HL-60/S4 treated with retinoic acid at 250 ng/mL for 4 days and 3 days (cell line): ENCODE measurements at regions not wholly inside any gene's neighbourhood (a gene's known extent, or its start where the extent isn't known, plus 50 kb on each side); places are given as distances from the start of the nearest gene placed in this dataset.
"Not testable (repeated sequence)": the region's sequence is repeated elsewhere in the genome, so short reads cannot be mapped to it uniquely, and the experiment has no call there.

ENCODE experiments used
- in situ Hi-C: fragments of 300-500 bp; cut with MboI; formaldehyde crosslinking; loops from 2 replicates; pipeline ENCODE4 v1.7.0; 2022; ENCODE audit warnings: low sequenced_read_pairs

DNA sequence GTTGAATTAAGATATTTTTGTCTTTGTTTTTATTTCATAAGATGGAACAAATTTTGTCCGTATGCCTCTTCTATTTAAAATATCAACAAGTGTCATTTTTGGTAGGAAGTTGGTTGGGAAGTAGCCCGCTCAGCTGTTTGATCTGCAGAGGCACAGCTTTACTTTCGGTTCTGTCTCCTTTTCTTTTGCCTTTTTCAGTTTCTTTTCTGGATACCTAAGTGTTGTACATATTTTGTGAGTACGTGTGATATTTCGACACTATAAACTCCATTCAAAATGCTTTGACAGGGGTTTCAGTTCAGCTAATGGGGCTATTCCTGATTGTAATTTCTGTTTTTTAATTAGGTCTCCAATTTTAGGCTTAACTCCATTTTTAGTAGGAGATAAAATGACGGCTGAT lies 1785.0 kb upstream of the LRRTM1 start:
- in situ Hi-C loops: no loop called here

- in situ Hi-C loops: no loop called here
These were observed 1780.3 kb upstream of the LRRTM1 start for GRCh38 chr2:82084679-82085392.

GRCh38 chr2:82075875-82076274 lies 1771.3 kb upstream of the LRRTM1 start:
- in situ Hi-C loops: no loop called here

GRCh38 chr2:82062463-82062862 lies 1757.9 kb upstream of the LRRTM1 start:
- in situ Hi-C loops: no loop called here

- in situ Hi-C loops: no loop called here
These were observed 1751.3 kb upstream of the LRRTM1 start for GRCh38 chr2:82055846-82056245.

DNA sequence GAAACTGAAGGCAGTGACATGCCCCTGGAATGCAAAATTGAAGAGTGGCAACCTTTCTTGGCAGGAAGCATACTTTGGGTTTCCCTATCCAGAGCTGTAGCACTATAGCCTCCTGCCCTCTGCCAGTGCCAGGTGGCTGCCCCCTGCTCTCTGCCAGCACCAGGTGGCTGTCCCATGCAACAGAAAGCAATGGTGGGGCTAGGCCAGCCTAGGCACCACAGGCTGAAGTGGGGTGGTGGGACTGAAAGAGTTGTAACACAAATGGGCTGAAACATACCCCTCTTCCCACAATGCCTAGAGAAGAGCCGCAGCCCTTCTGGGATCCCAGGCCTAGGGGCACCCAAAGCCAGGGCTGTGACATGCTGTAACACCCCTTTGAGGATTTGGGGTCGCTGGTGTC lies 1739.3 kb upstream of the LRRTM1 start:
- in situ Hi-C loops: no loop called here

- in situ Hi-C loops: no loop called here
These were observed 1723.5 kb upstream of the LRRTM1 start for GRCh38 chr2:82027921-82028615.

- in situ Hi-C loops: no loop called here
These were observed 1719.2 kb upstream of the LRRTM1 start for GRCh38 chr2:82023710-82024109.

GRCh38 chr2:82013641-82014040 lies 1709.1 kb upstream of the LRRTM1 start:
- in situ Hi-C loops: no loop called here

DNA sequence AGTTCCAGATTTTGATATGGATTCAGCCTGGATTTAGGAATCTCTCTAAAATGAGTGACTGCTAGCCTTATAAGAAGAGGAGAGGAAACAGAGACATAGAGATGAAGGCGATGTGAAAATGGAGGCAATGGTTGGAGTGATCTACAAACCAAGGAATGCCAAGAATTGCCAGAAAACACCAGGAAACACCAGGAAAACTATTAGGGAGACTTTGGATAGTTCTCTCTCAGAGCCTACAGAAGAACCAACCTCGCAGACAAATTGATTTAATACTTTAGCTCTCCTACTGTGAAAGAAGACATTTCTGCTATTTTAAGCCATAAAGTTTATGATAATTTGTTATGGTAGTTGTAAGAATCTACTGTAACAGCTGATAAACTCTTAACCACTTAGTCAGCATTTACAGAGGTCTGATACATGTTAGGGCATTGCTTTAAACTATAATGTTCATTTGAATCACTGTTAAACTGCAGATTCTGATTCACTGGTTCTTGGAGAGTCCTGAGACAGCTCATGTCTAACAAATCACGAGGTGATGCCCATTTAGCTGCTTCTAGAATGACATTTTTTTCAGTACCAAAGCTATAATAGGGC lies 1702.6 kb upstream of the LRRTM1 start:
- in situ Hi-C loops: no loop called here

- in situ Hi-C loops: not testable (repeated sequence)
These were observed 1701.3 kb upstream of the LRRTM1 start for GRCh38 chr2:82005889-82006288.

DNA sequence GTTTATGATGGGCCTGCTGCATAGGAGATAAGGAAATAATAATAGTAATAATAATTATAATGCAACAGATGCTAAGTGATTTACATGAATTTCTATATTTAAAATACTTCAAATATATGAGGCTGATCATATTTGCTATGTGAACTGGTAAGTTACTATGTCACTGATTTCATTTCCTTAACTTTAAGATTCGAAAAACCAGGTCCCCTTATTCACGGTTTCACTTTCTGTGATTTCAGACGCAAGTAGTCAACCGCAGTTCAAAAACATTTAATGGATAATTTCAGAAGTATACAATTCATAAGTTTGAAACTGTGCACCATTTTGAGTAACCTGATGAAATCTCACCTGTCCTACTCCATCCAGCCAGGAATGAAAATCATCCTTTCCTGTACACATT lies 1697.1 kb upstream of the LRRTM1 start:
- in situ Hi-C loops: no loop called here

DNA sequence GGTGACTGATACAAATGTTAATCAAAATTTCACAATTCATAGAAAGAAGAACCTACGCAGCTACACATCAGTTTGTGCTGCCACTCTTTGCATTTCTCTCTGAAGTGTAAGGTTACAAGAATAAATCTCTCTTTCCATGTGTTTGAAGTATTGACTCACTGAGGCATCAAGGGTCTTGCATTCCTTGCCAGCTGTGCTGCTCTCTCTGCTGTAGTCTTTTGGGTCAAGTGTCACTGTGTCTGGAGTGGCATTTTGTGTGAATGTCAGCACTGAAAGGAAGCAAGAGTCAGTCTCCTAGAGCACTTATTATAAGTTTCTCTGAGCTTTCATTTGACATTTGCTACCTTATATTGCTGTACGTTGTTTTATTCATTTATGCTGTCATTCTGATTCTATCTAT lies 1696.1 kb upstream of the LRRTM1 start:
- in situ Hi-C loops: no loop called here

DNA sequence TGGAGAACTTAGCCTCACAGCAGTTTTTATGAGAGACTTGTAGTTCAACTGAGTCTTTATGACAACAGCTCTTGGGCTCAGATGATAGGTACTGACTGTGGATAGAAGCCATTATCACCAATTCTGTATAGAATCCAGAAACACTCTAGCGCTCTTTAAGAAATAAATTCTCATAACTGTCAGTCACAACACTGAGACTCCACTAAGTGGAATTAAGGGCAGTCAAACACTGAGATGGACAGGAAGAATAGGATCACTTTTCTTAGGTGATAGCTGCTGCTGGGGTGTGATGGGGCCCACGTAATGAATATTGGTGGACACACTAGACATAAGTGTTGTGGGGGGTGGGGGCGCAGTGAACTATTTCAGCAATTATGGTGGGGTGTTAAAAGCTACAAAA lies 1691.8 kb upstream of the LRRTM1 start:
- in situ Hi-C loops: no loop called here

DNA sequence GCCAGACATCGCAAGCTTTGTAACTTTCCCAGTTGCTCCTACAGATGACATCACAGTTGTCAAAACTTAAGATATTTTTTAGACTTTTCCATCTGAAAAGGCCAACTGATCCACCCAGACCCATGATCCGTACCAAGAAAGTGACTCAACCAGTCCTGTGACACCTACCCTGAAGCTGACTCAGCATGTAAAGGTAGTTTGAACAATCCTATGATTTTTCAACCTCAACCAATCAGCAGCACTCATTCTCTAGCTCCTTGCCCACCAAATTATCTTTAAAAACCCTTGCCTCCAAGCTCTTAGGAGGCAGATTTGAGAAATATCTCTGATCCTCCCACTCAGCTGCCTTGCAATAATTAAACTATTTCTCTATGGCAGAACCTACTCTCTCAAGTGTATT lies 1686.7 kb upstream of the LRRTM1 start:
- in situ Hi-C loops: no loop called here

DNA sequence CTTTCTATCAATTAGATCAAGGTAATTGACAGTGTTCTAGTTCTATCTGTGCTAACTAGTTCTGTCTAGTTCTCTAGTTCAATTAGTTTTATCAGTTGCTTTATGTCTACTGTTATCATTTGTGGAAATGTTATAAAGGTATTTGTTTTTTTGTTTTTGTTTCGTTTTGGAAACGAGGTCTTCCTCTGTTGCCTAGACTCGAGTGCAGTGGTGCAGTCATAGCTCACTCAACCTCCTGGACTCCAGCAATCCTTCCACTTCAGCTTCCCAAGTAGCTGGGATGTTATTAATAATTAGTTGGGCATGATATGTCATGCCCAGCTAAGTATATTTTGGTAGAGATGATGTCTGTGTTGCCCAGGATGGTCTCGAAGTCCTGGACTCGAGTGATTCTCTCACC lies 1682.8 kb upstream of the LRRTM1 start:
- in situ Hi-C loops: no loop called here

DNA sequence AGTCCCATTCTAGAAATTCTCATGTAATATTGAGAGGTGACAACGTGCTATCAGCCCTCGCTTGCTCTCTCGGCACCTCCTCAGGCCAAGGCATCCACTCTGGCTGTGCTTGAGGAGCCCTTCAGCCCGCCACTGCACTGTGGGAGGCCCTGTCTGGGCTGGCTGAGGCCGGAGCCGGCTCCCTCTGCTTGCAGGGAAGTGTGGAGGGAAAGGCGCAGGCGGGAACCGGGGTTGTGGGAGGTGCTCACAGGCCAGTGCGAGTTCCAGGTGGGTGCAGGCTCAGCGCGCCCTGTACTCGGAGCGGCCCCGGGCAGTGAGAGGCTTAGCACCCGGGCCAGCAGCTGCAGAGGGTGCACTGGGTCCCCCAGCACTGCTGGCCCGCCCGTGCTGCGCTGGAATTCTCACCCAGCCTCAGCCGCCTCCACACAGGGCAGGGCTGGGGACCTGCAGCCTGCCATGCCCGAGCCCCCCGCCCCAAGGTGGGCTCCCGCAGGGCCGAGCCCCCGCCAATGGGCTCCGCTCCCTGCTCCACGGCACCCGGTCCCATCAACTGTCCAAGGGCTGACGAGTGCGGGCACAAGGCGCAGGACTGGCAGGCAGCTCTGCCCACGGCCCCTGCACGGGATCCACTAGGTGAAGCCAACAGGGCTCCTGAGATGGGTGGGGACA lies 1680.6 kb upstream of the LRRTM1 start:
- in situ Hi-C loops: no loop called here

- in situ Hi-C loops: no loop called here
These were observed 1677.0 kb upstream of the LRRTM1 start for GRCh38 chr2:81981585-81981984.

DNA sequence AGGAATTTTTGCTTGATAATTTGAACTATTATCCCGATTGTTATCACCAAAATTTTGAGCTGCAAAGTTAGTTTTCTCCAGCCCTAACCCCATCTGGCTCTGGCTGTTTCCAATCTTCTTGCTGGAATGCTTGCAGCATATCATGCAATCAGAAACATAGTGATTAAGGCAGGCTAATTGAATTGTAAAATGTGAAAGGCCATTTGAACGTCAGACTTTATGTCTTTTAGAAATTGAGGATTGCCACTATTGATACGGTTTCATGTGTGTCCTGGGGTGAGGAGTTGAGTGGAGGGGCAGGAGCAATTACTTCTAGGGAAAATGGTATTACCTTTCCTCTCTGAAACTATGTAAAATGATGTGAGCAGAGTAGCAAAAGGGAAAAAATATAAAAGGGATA lies 1674.5 kb upstream of the LRRTM1 start:
- in situ Hi-C loops: no loop called here

- in situ Hi-C loops: no loop called here
These were observed 1672.4 kb upstream of the LRRTM1 start for GRCh38 chr2:81976998-81977397.

- in situ Hi-C loops: no loop called here
These were observed 1669.7 kb upstream of the LRRTM1 start for GRCh38 chr2:81974216-81974615.

GRCh38 chr2:81942876-81943275 lies 1638.3 kb upstream of the LRRTM1 start:
- in situ Hi-C loops: no loop called here
